Epithelial cell of esophagus (primary cell): ENCODE measurements at regions not wholly inside any gene's neighbourhood (a gene's known extent, or its start where the extent isn't known, plus 50 kb on each side); places are given as distances from the start of the nearest gene placed in this dataset.

ENCODE experiments used
- DNase-seq: peaks from one replicate; pipeline ENCODE4 v3.0.0; 2010; ENCODE audit warnings: low read depth
- H3K4me3 ChIP-seq: 2 replicates; pipeline ENCODE4 v1.5.1; 2011; ENCODE audit warnings: mild to moderate bottlenecking, low read length, control low read depth
- CTCF ChIP-seq: IDR thresholded peaks from 2 replicates; pipeline ENCODE4 v1.5.1; 2011; ENCODE audit warnings: low read depth, mild to moderate bottlenecking, low read length, control low read depth, inconsistent platforms; ENCODE audit not compliant: insufficient read depth; ENCODE audit errors: missing control alignments

- DNase-seq, result no peak
- no peak overlapping the region for H3K4me3 ChIP-seq
- TF ChIP-seq CTCF, result no peak
These were observed 128.2 kb downstream of the SNX5 start for GRCh38 chr20:17840423-17840822.

- no peak for TF ChIP-seq CTCF
These were observed 129.7 kb downstream of the SNX5 start for GRCh38 chr20:17838921-17839320.

GRCh38 chr20:17837179-17837578 is 131.4 kb downstream of the SNX5 start:
- DNase-seq, result no peak
- no peak for TF ChIP-seq CTCF
- no peak overlapping the region for H3K4me3 ChIP-seq

More at GRCh38 chr20:17838921-17839320, 129.7 kb downstream of the SNX5 start:
- no peak for DNase-seq
- no peak overlapping the region for H3K4me3 ChIP-seq

- no peak overlapping the region for H3K4me3 ChIP-seq
- TF ChIP-seq CTCF, result no peak
- DNase-seq, result peak; percentile 26
These were observed 132.2 kb downstream of the SNX5 start for GRCh38 chr20:17836303-17836861.

- no peak overlapping the region for H3K4me3 ChIP-seq
- DNase-seq, result no peak
- TF ChIP-seq CTCF, result no peak
These were observed 132.7 kb downstream of the SNX5 start for GRCh38 chr20:17835934-17836300.

GRCh38 chr20:17835240-17835933 is 133.2 kb downstream of the SNX5 start:
- DNase-seq, result peak; percentile 90
- no peak overlapping the region for H3K4me3 ChIP-seq
- no peak for TF ChIP-seq CTCF

GRCh38 chr20:17834804-17835203 is 133.8 kb downstream of the SNX5 start:
- DNase-seq, result no peak
- no peak overlapping the region for H3K4me3 ChIP-seq
- TF ChIP-seq CTCF, result no peak
